ENCODE measurements at regions not wholly inside any gene's neighbourhood (a gene's known extent, or its start where the extent isn't known, plus 50 kb on each side); places are given as distances from the start of the nearest gene placed in this dataset.

- Histone ChIP-seq H3K9me3 (ENCODE audit: insufficient read depth, low read length) (no peaks in the 10 kb centered on the region), H3K9ac (ENCODE audit: low read length) (no peak overlapping the region), H4K20me1 (ENCODE audit: low read depth, low read length) (no peaks in the 10 kb centered on the region), H3F3A (ENCODE audit: insufficient read depth) (no peaks in the 10 kb centered on the region), H3K27me3 (ENCODE audit: low read length) (no peaks in the 10 kb centered on the region), H2AFZ (ENCODE audit: low read depth, low read length, severe bottlenecking) (no peak overlapping the region), H3K79me2 (ENCODE audit: insufficient read depth, low read length) (no peaks in the 10 kb centered on the region), H3K4me3 (ENCODE audit: insufficient read depth, low read length, poor library complexity, severe bottlenecking) (no peak overlapping the region), H3K9me2 (replicated peaks; ENCODE audit: insufficient read depth, low read length) (no peaks in the 10 kb centered on the region), H3K4me2 (ENCODE audit: low read depth, low read length, poor library complexity, severe bottlenecking) (no peak overlapping the region), H3K36me3 (ENCODE audit: low read length) (no peaks in the 10 kb centered on the region), H3K27ac (ENCODE audit: low read depth, low read length) (no peak overlapping the region)
- no peak for TF ChIP-seq CTCF (IDR thresholded peaks at IDR 0.05; ENCODE audit: insufficient read depth, low read length, poor library complexity, severe bottlenecking)
- TF ChIP-seq EZH2phosphoT487 (conservative IDR thresholded peaks at IDR 0.05; ENCODE audit: low read length), result no peak
Observed at GRCh38 chr15:47333734-47334133, 383.6 kb upstream of the SEMA6D start.

- Histone ChIP-seq H3K4me3 (ENCODE audit: insufficient read depth, low read length, poor library complexity, severe bottlenecking) (no peak overlapping the region), H3K4me2 (ENCODE audit: low read depth, low read length, poor library complexity, severe bottlenecking) (no peak overlapping the region), H3F3A (ENCODE audit: insufficient read depth) (no peaks in the 10 kb centered on the region), H3K9ac (ENCODE audit: low read length) (no peak overlapping the region), H3K9me2 (replicated peaks; ENCODE audit: insufficient read depth, low read length) (no peaks in the 10 kb centered on the region), H3K27me3 (ENCODE audit: low read length) (no peaks in the 10 kb centered on the region), H2AFZ (ENCODE audit: low read depth, low read length, severe bottlenecking) (no peak overlapping the region), H4K20me1 (ENCODE audit: low read depth, low read length) (no peaks in the 10 kb centered on the region), H3K36me3 (ENCODE audit: low read length) (no peaks in the 10 kb centered on the region), H3K79me2 (ENCODE audit: insufficient read depth, low read length) (no peaks in the 10 kb centered on the region), H3K27ac (ENCODE audit: low read depth, low read length) (no peak overlapping the region), H3K9me3 (ENCODE audit: insufficient read depth, low read length) (no peaks in the 10 kb centered on the region)
- TF ChIP-seq CTCF (IDR thresholded peaks at IDR 0.05; ENCODE audit: insufficient read depth, low read length, poor library complexity, severe bottlenecking) (no peak), EZH2phosphoT487 (conservative IDR thresholded peaks at IDR 0.05; ENCODE audit: low read length) (no peak)
Observed at GRCh38 chr15:47334805-47335535, 382.3 kb upstream of the SEMA6D start.

- no peak for TF ChIP-seq CTCF (IDR thresholded peaks at IDR 0.05; ENCODE audit: insufficient read depth, low read length, poor library complexity, severe bottlenecking)
- no peak for TF ChIP-seq EZH2phosphoT487 (conservative IDR thresholded peaks at IDR 0.05; ENCODE audit: low read length)
- no peaks in the 10 kb centered on the region for H4K20me1 ChIP-seq (ENCODE audit: low read depth, low read length)
Observed at GRCh38 chr15:47337106-47337505, 380.2 kb upstream of the SEMA6D start.

More at GRCh38 chr15:47337106-47337505, 380.2 kb upstream of the SEMA6D start:
- Histone ChIP-seq H3K36me3 (ENCODE audit: low read length) (no peaks in the 10 kb centered on the region), H2AFZ (ENCODE audit: low read depth, low read length, severe bottlenecking) (no peak overlapping the region), H3K9ac (ENCODE audit: low read length) (no peak overlapping the region), H3K4me3 (ENCODE audit: insufficient read depth, low read length, poor library complexity, severe bottlenecking) (no peak overlapping the region), H3K9me3 (ENCODE audit: insufficient read depth, low read length) (no peaks in the 10 kb centered on the region), H3K4me2 (ENCODE audit: low read depth, low read length, poor library complexity, severe bottlenecking) (no peak overlapping the region), H3K27ac (ENCODE audit: low read depth, low read length) (no peak overlapping the region), H3K79me2 (ENCODE audit: insufficient read depth, low read length) (no peaks in the 10 kb centered on the region), H3K9me2 (replicated peaks; ENCODE audit: insufficient read depth, low read length) (no peaks in the 10 kb centered on the region), H3K27me3 (ENCODE audit: low read length) (no peaks in the 10 kb centered on the region), H3F3A (ENCODE audit: insufficient read depth) (no peaks in the 10 kb centered on the region)

Measured in SU-DHL-6 (cell line).